ENCODE measurements at regions not wholly inside any gene's neighbourhood (a gene's known extent, or its start where the extent isn't known, plus 50 kb on each side); places are given as distances from the start of the nearest gene placed in this dataset.

GRCh38 chr10:23988006-23988405 is 220.9 kb upstream of the KIAA1217 start:
- TF ChIP-seq, protein P1, sequence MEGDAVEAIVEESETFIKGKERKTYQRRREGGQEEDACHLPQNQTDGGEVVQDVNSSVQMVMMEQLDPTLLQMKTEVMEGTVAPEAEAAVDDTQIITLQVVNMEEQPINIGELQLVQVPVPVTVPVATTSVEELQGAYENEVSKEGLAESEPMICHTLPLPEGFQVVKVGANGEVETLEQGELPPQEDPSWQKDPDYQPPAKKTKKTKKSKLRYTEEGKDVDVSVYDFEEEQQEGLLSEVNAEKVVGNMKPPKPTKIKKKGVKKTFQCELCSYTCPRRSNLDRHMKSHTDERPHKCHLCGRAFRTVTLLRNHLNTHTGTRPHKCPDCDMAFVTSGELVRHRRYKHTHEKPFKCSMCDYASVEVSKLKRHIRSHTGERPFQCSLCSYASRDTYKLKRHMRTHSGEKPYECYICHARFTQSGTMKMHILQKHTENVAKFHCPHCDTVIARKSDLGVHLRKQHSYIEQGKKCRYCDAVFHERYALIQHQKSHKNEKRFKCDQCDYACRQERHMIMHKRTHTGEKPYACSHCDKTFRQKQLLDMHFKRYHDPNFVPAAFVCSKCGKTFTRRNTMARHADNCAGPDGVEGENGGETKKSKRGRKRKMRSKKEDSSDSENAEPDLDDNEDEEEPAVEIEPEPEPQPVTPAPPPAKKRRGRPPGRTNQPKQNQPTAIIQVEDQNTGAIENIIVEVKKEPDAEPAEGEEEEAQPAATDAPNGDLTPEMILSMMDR (IDR thresholded peaks at IDR 0.05; ENCODE audit: borderline replicate concordance, extremely low read depth, low read length, poor library complexity, severe bottlenecking), result no peak
- TF ChIP-seq EZH2 (IDR thresholded peaks at IDR 0.05; ENCODE audit: borderline replicate concordance, low read depth, low read length, severe bottlenecking), result no peak

Measured in DND-41 (cell line).